NCI-H460 (cell line): ENCODE measurements at regions not wholly inside any gene's neighbourhood (a gene's known extent, or its start where the extent isn't known, plus 50 kb on each side); places are given as distances from the start of the nearest gene placed in this dataset.

Source experiments
- DNase-seq: peaks from one replicate; pipeline ENCODE4 v3.0.0-alpha.2; 2016; ENCODE audit warnings: low read depth; ENCODE audit errors: extremely low read depth

DNA sequence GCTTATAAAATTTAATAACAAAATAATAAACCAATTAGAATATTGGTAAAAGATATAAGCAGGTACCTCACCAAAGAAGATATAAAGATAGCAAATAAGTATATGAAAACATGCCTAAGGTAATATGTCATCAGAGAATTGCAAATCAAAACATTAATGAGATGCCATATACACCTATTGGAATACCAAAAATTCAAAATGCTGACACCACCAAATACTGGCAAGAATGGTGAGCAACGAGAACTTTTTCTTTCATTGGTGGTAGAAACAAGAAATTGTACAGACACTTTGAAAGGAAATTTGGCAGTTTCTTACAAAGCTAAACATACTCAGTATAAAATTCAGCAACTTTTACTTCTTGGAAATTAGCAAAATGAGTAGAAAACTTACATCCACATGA is 346.9 kb upstream of the ROBO1 start:
- no peak for DNase-seq

GRCh38 chr3:80113331-80113730 is 345.5 kb upstream of the ROBO1 start:
- no peak for DNase-seq

DNA sequence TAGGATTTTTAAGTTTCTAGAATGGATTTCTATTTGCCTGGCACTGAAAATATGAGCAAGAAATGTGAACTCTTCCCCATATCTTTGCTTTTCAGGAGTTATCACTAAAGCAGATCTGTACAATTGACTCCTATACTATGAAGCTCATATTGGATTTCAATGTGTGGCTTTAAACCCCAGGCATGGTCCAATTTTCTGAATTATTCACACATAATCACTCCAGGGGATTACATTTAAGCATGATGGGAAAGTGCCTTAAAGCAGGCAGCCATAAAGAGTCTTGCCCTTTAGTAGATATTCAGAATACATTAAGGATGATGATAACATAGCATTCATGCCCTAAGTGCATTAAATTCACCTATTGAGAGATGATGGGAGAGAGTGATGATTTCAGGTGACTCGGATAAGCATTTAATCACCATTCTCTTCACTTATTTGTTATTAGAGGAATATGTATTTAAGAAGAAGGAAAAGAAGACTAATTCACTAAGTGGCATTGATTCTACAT is 331.8 kb upstream of the ROBO1 start:
- no peak for DNase-seq

DNA sequence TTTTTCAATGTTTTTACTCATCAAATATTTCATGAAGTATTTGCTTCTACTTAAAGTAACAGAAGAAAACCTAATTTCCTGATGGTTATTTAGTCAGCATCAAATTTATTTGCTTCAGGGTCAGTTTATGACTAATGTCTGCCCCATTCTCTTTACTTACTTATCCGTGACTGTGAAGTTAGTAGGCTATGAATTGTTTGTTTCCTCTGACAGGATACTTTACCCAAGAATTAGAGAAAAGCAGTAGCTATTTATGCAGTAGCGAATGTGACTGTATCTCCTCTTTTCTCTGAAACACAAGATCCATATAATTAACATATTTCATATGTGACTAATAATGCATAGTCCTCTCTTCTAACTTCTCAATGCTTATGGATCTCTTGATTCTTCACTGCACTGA is 329.9 kb upstream of the ROBO1 start:
- no peak for DNase-seq

DNA sequence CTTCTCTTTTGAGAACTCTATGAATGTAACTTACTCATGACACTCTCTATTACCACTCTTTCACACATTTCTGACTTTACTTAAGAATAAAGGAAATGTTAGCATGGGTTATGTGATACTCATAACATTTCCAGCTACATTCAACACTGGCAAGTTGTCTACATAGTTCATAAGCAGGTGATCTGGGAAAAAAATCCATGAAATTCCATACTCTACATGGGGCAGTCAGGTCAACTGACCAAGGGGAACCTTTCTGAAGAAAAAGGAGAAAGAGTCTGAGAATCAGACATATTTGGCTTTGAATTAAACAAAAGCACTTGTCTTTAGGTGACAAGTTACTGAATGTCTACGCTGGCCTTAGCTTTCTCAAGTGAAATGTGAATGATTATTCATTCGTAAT is 329.1 kb upstream of the ROBO1 start:
- no peak for DNase-seq

DNA sequence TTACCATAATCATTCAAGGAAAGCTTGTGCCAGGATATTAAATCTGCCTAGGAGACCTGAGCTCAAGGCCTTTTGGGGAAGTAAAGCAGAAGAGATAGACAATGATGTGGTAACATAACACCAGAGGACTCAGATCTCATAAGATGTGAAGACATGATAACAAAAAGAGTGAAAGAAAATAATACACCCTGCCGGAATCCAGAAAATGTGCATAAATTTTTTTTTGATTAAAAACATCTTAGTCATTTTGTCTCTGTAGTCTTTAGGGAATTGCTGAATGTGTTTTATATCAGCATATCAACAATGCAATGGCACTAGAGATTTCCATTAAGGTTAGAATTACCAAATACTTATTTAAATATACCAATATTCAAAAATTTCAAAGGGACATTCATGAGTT is 326.8 kb upstream of the ROBO1 start:
- no peak for DNase-seq

DNA sequence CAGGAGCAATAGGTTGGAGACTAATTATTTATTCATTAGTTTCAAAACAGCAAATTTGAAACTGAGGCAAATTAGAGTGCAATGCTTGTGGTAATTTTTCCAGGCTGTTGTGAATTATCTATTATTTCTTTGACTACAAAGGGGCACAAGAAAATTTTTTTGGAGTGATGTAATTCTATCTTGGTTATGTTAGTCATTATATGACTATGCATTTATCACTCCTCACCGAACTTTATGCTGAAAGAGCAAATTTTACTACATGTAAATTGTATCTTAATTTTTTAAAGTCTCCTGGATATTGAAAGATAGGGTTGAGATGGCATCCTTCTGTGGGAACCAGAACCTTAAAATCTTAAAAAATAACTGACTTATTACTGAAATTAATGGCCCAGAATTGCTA is 320.0 kb upstream of the ROBO1 start:
- DNase-seq, result no peak

GRCh38 chr3:80086426-80086825 is 318.6 kb upstream of the ROBO1 start:
- DNase-seq, result no peak

DNA sequence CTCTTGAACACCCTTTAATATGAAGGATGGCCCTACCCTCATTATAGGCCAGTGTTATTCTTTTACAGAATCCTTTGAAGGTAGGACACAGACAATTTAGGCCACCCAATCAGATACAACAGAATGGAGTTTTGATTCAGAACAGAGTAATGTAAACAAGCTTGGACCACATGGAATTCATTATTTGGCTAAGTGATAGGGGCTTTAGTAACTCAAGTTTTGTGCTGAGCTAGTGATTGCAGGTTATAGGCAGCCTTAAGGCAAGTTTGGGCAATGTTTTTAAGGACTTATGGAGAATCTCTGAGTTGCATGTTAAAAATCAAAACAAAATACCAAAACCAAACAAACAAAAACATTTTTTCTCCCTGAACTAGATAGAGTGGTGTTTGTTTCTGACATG is 312.1 kb upstream of the ROBO1 start:
- no peak for DNase-seq

DNA sequence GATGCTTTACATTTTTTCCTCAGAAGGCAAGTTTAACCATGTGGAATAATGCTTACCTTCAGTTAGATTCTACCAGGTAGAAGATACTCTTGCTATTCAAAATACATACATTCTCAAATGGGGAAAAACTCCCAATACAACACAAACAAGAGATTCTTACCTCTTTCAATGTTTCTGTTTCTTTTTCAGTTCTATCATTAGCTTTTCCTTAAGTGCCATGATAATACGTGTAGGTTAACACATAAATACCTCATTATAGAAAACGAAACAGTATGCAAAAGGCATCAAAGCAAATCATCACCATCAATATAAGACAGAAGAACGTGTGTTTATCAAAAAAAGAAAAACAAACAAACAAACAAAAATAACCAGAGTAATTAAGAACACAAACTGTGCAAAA is 300.7 kb upstream of the ROBO1 start:
- no peak for DNase-seq

GRCh38 chr3:80063535-80063934 is 295.7 kb upstream of the ROBO1 start:
- no peak for DNase-seq

DNA sequence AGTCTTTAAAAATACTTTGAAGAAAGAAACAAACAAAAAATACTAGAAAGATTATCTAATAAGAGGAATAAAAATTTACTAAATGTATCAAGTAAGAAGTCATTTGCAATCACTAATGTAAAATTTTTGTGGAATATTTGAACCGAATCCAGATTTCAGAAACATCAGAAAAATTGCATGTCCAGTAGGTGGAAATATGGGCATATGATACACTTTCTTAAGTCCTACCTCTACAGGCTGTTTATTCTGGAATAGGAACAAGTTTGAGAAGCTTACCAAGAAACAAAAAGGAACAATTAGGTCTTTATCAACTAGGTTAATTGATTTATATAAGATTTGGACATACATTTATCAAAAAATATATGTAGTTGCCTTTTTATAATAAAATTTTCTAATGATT is 292.9 kb upstream of the ROBO1 start:
- no peak for DNase-seq

DNA sequence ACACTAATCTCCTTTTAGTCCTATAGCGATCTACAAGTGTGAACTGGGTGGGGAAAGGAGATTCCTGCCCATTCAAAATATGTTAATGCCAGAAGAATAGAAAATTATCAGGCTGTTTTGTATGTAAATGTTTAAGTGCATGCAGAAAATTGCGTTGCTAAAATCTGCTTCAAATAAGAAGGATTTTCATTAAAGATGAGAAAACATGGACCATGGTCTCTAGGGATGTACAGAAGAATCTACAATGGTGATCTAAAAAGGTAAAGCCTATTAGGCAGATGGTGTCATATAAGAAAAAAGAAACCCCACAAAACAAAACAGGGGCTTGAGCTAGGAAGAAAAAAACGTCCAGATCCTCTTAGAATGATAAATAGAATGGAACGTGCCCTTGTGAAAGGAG is 287.5 kb upstream of the ROBO1 start:
- DNase-seq, result no peak

- no peak for DNase-seq
These were observed 284.5 kb upstream of the ROBO1 start for GRCh38 chr3:80052271-80052670.

DNA sequence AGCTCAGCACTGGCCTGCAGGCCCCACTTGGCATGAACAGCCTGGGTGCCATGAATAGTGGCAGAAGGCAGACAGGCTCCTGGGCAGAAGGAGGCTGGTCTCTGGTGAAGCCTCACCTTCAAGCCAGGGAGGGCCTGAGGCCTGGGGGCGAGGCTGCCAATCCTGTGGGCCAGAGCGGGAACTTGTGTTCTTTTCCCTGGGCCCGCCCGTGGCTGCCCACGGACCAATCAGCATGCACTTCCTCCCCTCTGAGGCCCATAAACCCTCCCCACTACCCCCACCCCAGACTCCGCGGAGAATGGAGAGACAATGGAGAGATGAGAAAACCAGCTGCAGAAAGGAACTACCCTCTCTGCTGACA is 283.8 kb upstream of the ROBO1 start:
- no peak for DNase-seq

GRCh38 chr3:80050826-80051601 is 283.2 kb upstream of the ROBO1 start:
- DNase-seq, result no peak

- DNase-seq, result no peak
These were observed 275.4 kb upstream of the ROBO1 start for GRCh38 chr3:80043226-80043625.

DNA sequence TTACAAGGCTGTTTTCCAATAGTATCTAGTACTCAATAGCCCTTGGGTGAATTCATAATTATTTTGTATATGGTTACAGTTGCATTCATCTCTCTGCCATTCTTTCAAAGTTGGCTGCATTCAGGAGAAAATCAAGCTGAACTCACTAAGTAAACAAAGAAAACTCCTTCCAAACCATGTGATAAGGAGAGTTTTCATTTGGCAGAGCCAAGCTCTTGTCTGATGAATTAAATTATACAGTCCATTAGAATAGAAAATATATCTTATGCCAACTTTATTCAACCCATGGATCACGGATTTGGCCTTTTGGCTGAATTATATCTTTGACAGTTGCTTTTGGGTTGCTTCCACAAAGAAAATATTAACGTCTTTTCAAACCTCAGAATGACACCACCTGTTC is 272.3 kb upstream of the ROBO1 start:
- no peak for DNase-seq

DNA sequence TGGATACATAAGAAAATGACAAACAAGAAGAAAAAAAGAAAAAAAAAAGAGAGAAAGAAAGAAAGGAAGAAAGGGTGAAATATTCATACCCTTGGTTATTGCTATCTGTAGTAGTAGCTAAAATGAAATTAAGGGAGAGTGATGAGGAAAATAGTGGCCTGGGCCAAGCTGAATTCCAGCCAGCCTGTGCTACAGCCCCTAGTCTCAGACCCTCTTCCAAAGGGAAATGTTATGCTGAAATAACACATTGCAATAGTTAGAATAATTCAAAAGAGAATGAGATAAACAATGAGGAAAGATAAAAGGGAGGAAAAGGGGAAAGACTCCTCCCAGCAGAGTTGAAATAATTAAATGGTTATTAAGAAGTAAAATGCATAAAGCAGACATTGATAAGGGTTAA is 268.4 kb upstream of the ROBO1 start:
- DNase-seq, result no peak

GRCh38 chr3:80035021-80035420 is 267.2 kb upstream of the ROBO1 start:
- no peak for DNase-seq

- DNase-seq, result no peak
These were observed 255.2 kb upstream of the ROBO1 start for GRCh38 chr3:80023010-80023409.

DNA sequence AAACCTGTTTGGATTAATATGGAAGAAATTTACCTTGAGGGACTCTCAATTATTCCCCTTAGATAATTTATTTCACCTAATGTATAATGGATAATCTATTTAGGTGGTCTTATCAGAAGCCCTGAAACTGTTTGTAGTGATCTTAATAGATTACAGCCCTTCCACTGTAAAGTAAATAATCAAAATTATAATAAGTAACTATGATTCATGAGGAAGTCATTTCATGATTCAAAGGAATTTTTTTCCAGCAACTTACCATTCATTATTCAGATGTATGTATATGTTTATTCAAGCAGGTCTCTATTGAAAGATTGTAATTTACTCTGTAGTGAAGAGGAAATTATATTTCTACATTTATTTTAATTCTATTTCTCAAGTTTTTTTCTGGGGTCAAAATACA is 250.6 kb upstream of the ROBO1 start:
- DNase-seq, result no peak

- DNase-seq, result no peak
These were observed 249.6 kb upstream of the ROBO1 start for GRCh38 chr3:80017369-80017768.
